Suprapubic skin (tissue), 4 donors: ENCODE measurements at regions not wholly inside any gene's neighbourhood (a gene's known extent, or its start where the extent isn't known, plus 50 kb on each side); places are given as distances from the start of the nearest gene placed in this dataset.

Source experiments
- CTCF ChIP-seq, 2 donors: fragments of 200-600 bp in 1 of 2; fragments of 450-650 bp in 1 of 2; sonication (generic) in 1 of 2; IDR thresholded peaks; one replicate each; pipeline ENCODE4 v1.5.1; 2016 to 2019; ENCODE audit warnings: antibody characterized with exemption in 2 of 2, mild to moderate bottlenecking in 1 of 2, moderate library complexity in 1 of 2
- EP300 ChIP-seq: sonication (generic); formaldehyde crosslinking; IDR thresholded peaks from one replicate; pipeline ENCODE4 v1.6.1; 2017; ENCODE audit warnings: antibody characterized with exemption
- POLR2A ChIP-seq, 2 donors: fragments of 450-650 bp; IDR thresholded peaks; one replicate each; pipeline ENCODE4 v1.6.1; 2017; ENCODE audit warnings: antibody characterized with exemption in 2 of 2, mild to moderate bottlenecking in 2 of 2, moderate library complexity in 2 of 2
- POLR2AphosphoS5 ChIP-seq, 3 donors: sonication (generic); formaldehyde crosslinking; IDR thresholded peaks; one replicate each; pipeline ENCODE4 v1.6.1; 2017; ENCODE audit warnings: antibody characterized with exemption in 3 of 3

- TF ChIP-seq POLR2A (IDR thresholded peaks at IDR 0.05), result no peak
- TF ChIP-seq CTCF (IDR thresholded peaks at IDR 0.05), result no peak
- no peak for TF ChIP-seq EP300
- TF ChIP-seq POLR2AphosphoS5 (IDR thresholded peaks at IDR 0.05), result no peak
Measured at GRCh38 chr12:75853626-75854025, 177.9 kb downstream of the PHLDA1 start.
